Liver (tissue), 3 donors: ENCODE measurements at regions not wholly inside any gene's neighbourhood (a gene's known extent, or its start where the extent isn't known, plus 50 kb on each side); places are given as distances from the start of the nearest gene placed in this dataset.

Source experiments
- EGR1 ChIP-seq, 2 donors: IDR thresholded peaks; 2 replicates each; pipeline ENCODE4 v1.6.1; 2016 to 2018; ENCODE audit warnings: antibody characterized with exemption in 2 of 2, low read depth in 2 of 2
- GABPA ChIP-seq, 2 donors: IDR thresholded peaks in 1 of 2; conservative IDR thresholded peaks in 1 of 2; 2 replicates each; pipeline ENCODE4 v1.6.1; 2016; ENCODE audit warnings: antibody characterized with exemption in 2 of 2, mild to moderate bottlenecking in 1 of 2, moderate library complexity in 1 of 2
- HNF4A ChIP-seq, 2 donors: conservative IDR thresholded peaks; 2 replicates each; pipeline ENCODE4 v1.6.1; 2016; ENCODE audit warnings: antibody characterized with exemption in 2 of 2, mild to moderate bottlenecking in 2 of 2
- HNF4G ChIP-seq: IDR thresholded peaks from 2 replicates; pipeline ENCODE4 v1.6.1; 2016; ENCODE audit warnings: antibody characterized with exemption
- JUND ChIP-seq, 2 donors: IDR thresholded peaks; 2 replicates each; pipeline ENCODE4 v1.6.1; 2016; ENCODE audit warnings: antibody characterized with exemption in 2 of 2
- MAX ChIP-seq: IDR thresholded peaks from 2 replicates; pipeline ENCODE4 v1.6.1; 2016; ENCODE audit warnings: antibody characterized with exemption
- NR2F2 ChIP-seq: IDR thresholded peaks from 2 replicates; pipeline ENCODE4 v1.6.1; 2016; ENCODE audit warnings: antibody characterized with exemption
- RAD21 ChIP-seq, 2 donors: IDR thresholded peaks; 2 replicates each; pipeline ENCODE4 v1.6.1; 2016; ENCODE audit warnings: antibody characterized with exemption in 2 of 2, mild to moderate bottlenecking in 2 of 2
- RXRA ChIP-seq, 2 donors: IDR thresholded peaks; 2 replicates each; pipeline ENCODE4 v1.6.1; 2017 to 2018; ENCODE audit warnings: antibody characterized with exemption in 2 of 2, mild to moderate bottlenecking in 1 of 2
- TAF1 ChIP-seq: conservative IDR thresholded peaks from 2 replicates; pipeline ENCODE4 v1.6.1; 2016; ENCODE audit warnings: antibody characterized with exemption, mild to moderate bottlenecking
- ZBTB33 ChIP-seq: IDR thresholded peaks from 2 replicates; pipeline ENCODE4 v1.6.1; 2016; ENCODE audit warnings: antibody characterized with exemption
- TF ChIP-seq, protein P1 (sequence below): IDR thresholded peaks from 2 replicates; pipeline ENCODE4 v1.6.1; 2016; ENCODE audit warnings: antibody characterized with exemption, mild to moderate bottlenecking
- TF ChIP-seq, protein P2 (sequence below): fragments of 150-350 bp; IDR thresholded peaks from 2 replicates; pipeline ENCODE4 v1.5.1; 2017; ENCODE audit warnings: improper control_type of control experiment, low read depth, low read length; ENCODE audit not compliant: missing input control
- donor health status: healthy.
- donor health status: healthy.

- TF ChIP-seq, protein P1, sequence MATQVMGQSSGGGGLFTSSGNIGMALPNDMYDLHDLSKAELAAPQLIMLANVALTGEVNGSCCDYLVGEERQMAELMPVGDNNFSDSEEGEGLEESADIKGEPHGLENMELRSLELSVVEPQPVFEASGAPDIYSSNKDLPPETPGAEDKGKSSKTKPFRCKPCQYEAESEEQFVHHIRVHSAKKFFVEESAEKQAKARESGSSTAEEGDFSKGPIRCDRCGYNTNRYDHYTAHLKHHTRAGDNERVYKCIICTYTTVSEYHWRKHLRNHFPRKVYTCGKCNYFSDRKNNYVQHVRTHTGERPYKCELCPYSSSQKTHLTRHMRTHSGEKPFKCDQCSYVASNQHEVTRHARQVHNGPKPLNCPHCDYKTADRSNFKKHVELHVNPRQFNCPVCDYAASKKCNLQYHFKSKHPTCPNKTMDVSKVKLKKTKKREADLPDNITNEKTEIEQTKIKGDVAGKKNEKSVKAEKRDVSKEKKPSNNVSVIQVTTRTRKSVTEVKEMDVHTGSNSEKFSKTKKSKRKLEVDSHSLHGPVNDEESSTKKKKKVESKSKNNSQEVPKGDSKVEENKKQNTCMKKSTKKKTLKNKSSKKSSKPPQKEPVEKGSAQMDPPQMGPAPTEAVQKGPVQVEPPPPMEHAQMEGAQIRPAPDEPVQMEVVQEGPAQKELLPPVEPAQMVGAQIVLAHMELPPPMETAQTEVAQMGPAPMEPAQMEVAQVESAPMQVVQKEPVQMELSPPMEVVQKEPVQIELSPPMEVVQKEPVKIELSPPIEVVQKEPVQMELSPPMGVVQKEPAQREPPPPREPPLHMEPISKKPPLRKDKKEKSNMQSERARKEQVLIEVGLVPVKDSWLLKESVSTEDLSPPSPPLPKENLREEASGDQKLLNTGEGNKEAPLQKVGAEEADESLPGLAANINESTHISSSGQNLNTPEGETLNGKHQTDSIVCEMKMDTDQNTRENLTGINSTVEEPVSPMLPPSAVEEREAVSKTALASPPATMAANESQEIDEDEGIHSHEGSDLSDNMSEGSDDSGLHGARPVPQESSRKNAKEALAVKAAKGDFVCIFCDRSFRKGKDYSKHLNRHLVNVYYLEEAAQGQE, result no peak
- TF ChIP-seq, protein P2, sequence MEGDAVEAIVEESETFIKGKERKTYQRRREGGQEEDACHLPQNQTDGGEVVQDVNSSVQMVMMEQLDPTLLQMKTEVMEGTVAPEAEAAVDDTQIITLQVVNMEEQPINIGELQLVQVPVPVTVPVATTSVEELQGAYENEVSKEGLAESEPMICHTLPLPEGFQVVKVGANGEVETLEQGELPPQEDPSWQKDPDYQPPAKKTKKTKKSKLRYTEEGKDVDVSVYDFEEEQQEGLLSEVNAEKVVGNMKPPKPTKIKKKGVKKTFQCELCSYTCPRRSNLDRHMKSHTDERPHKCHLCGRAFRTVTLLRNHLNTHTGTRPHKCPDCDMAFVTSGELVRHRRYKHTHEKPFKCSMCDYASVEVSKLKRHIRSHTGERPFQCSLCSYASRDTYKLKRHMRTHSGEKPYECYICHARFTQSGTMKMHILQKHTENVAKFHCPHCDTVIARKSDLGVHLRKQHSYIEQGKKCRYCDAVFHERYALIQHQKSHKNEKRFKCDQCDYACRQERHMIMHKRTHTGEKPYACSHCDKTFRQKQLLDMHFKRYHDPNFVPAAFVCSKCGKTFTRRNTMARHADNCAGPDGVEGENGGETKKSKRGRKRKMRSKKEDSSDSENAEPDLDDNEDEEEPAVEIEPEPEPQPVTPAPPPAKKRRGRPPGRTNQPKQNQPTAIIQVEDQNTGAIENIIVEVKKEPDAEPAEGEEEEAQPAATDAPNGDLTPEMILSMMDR, result no peak
- TF ChIP-seq EGR1 (IDR thresholded peaks at IDR 0.05; ENCODE audit: low read depth in 2 of 2) (no peak), TAF1 (no peak), RAD21 (IDR thresholded peaks at IDR 0.05) (no peak), JUND (IDR thresholded peaks at IDR 0.05) (no peak), HNF4G (no peak), MAX (no peak), RXRA (IDR thresholded peaks at IDR 0.05) (no peak), GABPA (IDR thresholded peaks at IDR 0.05 in 1 of 2, conservative IDR thresholded peaks at IDR 0.05 in 1 of 2) (no peak), HNF4A (conservative IDR thresholded peaks at IDR 0.05) (no peak), NR2F2 (no peak), ZBTB33 (no peak)
Observed at GRCh38 chr1:71223641-71224340, 143.0 kb upstream of the ZRANB2 start.
